Hepatocyte (in vitro differentiated cells): ENCODE measurements at regions not wholly inside any gene's neighbourhood (a gene's known extent, or its start where the extent isn't known, plus 50 kb on each side); places are given as distances from the start of the nearest gene placed in this dataset.

Source experiments
- CTCF ChIP-seq: fragments of 200-600 bp; sonication (generic); IDR thresholded peaks from 2 replicates; pipeline ENCODE4 v1.5.1; 2016; ENCODE audit warnings: antibody characterized with exemption, mild to moderate bottlenecking; ENCODE audit not compliant: poor library complexity
- EZH2 ChIP-seq: fragments of 200-600 bp; sonication (generic); IDR thresholded peaks from 2 replicates; pipeline ENCODE4 v1.6.1; 2016; ENCODE audit warnings: antibody characterized with exemption, mild to moderate bottlenecking, borderline replicate concordance
- EZH2phosphoT487 ChIP-seq: fragments of 200-600 bp; sonication (generic); IDR thresholded peaks from one replicate; pipeline ENCODE4 v1.6.1; 2018; ENCODE audit warnings: antibody characterized with exemption, mild to moderate bottlenecking, low read depth, moderate library complexity; ENCODE audit not compliant: unreplicated experiment, severe bottlenecking

- no peak for TF ChIP-seq EZH2phosphoT487
- no peak for TF ChIP-seq CTCF
- TF ChIP-seq EZH2: no peak
These were observed 334.6 kb upstream of the PPARGC1A start for GRCh38 chr4:24224446-24224845.
